Large intestine (tissue), 3 donors: ENCODE measurements at regions not wholly inside any gene's neighbourhood (a gene's known extent, or its start where the extent isn't known, plus 50 kb on each side); places are given as distances from the start of the nearest gene placed in this dataset.

Source experiments
- DNase-seq, 2 donors: peaks; one replicate each; pipeline versions ENCODE4 v3.0.0 to v3.0.0-alpha.2; 2013
- H3K27ac ChIP-seq: one replicate; pipeline ENCODE4 v1.5.1; 2013; ENCODE audit warnings: low read length
- H3K27me3 ChIP-seq: 2 replicates; pipeline ENCODE4 v1.6.1; 2013; ENCODE audit warnings: low read length; ENCODE audit not compliant: control insufficient read depth, insufficient read depth
- H3K36me3 ChIP-seq: 2 replicates; pipeline ENCODE4 v1.6.1; 2013; ENCODE audit warnings: low read length; ENCODE audit not compliant: control insufficient read depth, insufficient read depth
- H3K4me1 ChIP-seq: one replicate; pipeline ENCODE4 v1.6.1; 2013; ENCODE audit warnings: low read length; ENCODE audit not compliant: control insufficient read depth, insufficient read depth
- H3K4me3 ChIP-seq: one replicate; pipeline ENCODE4 v1.5.1; 2013; ENCODE audit warnings: low read length
- H3K9me3 ChIP-seq: one replicate; pipeline ENCODE4 v1.6.1; 2013; ENCODE audit warnings: mild to moderate bottlenecking, low read depth, low read length, moderate library complexity; ENCODE audit not compliant: control insufficient read depth
- WGBS: methylation state at CpG from one replicate; pipeline ENCODE4 v1.1.5; 2013; ENCODE audit warnings: low lambda C conversion rate; ENCODE audit not compliant: insufficient coverage; 5-methylcytosine and 5-hydroxymethylcytosine counted together

DNA sequence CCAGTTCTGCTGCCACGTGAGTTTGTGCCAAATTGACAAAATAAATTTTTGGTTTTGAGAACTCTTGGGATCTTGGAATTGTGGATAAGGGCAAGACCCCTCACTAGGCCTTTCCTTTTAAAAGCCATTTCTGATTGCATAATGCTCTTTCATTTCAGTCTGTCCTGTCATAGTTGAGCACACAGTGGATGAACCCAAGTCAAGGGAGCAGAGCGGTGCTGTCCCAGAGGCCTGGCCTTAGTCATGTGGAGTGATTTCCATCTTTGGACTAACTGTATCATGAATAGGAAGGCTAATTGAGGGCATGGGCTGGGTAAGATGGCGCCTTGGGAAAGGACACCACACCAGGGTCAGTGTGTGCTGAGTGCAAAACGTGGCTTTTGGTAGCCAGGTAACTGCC is 304.0 kb downstream of the UACA start:
- DNase-seq = no peak
- H3K9me3 ChIP-seq = no peaks in the 10 kb centered on the region
- peaks cover 12% of the 10 kb centered on the region for H3K27me3 ChIP-seq
- no peak overlapping the region for H3K27ac ChIP-seq
- H3K36me3 ChIP-seq = no peaks in the 10 kb centered on the region
- H3K4me3 ChIP-seq = no peak overlapping the region
- WGBS = no CpG with 5 or more reads among the region's 4 CpGs
- H3K4me1 ChIP-seq = no peaks in the 10 kb centered on the region

DNA sequence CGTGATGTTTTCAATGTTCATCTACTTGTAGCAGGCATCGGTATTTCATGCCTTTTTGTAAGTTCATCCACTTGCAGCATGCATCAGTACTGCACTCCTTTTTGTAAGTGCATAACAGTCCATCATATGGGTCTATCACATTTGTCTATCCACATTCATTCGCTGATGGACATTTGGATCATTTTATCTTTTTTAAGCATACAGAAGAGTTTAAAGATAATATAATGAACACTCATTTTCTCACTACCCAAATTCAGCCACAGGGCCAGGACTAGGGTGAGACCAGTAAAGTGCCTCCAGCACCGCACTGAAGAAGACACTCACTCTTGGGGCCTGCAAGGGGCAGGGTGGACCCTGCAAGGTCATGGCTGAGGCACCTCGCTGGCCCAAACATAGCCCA is 309.6 kb downstream of the UACA start:
- 100% methylated on average over 1 of the region's 5 CpGs for WGBS
- no peaks in the 10 kb centered on the region for H3K9me3 ChIP-seq
- H3K36me3 ChIP-seq = no peaks in the 10 kb centered on the region
- no peak overlapping the region for H3K4me3 ChIP-seq
- H3K27me3 ChIP-seq = peaks cover 8% of the 10 kb centered on the region
- H3K27ac ChIP-seq = no peak overlapping the region
- no peaks in the 10 kb centered on the region for H3K4me1 ChIP-seq
- DNase-seq = no peak

- Histone ChIP-seq H3K4me3 (no peak overlapping the region), H3K27ac (no peak overlapping the region), H3K27me3 (peaks cover 8% of the 10 kb centered on the region), H3K4me1 (peaks cover under 1% of the 10 kb centered on the region), H3K9me3 (no peaks in the 10 kb centered on the region), H3K36me3 (no peaks in the 10 kb centered on the region)
- no peak for DNase-seq
- WGBS = 60% methylated on average over 4 of the region's 6 CpGs
Observed at GRCh38 chr15:70453238-70453637, 310.1 kb downstream of the UACA start.

- H3K27me3 ChIP-seq = peaks cover 11% of the 10 kb centered on the region
- H3K4me1 ChIP-seq = peaks cover 3% of the 10 kb centered on the region
- peak in 1 of 2 donors; percentile 39 for DNase-seq
- H3K27ac ChIP-seq = no peak overlapping the region
- no peaks in the 10 kb centered on the region for H3K36me3 ChIP-seq
- no peaks in the 10 kb centered on the region for H3K9me3 ChIP-seq
- no CpG with 5 or more reads among the region's 26 CpGs for WGBS
- no peak overlapping the region for H3K4me3 ChIP-seq
Observed at GRCh38 chr15:70451821-70452653, 311.3 kb downstream of the UACA start.

DNA sequence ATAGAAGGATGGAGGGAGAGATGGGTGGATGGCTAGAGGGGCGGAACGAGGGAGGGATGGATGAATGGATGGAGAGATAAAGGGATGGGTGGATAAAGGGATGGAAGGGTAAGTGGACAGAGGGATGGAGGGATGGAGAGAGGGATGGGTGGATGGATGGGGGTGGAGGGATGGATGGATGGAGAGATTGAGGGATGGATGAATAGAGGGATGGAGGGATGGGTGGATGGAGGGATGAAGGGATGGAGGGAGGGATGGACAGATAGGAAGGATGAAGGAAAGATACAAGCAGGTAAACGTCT is 313.3 kb downstream of the UACA start:
- Histone ChIP-seq H3K4me3 (no peak overlapping the region), H3K9me3 (no peaks in the 10 kb centered on the region), H3K36me3 (no peaks in the 10 kb centered on the region), H3K27ac (no peak overlapping the region), H3K4me1 (peaks cover 3% of the 10 kb centered on the region), H3K27me3 (peaks cover 11% of the 10 kb centered on the region)
- no peak for DNase-seq
- 95% methylated on average over 2 of the region's 3 CpGs for WGBS

- 91% methylated on average over 1 of the region's 1 CpG for WGBS
- DNase-seq = no peak
Observed at GRCh38 chr15:70449311-70450141, 313.8 kb downstream of the UACA start.

GRCh38 chr15:70447928-70448698 is 315.2 kb downstream of the UACA start:
- H3K9me3 ChIP-seq = no peaks in the 10 kb centered on the region
- peaks cover 30% of the 10 kb centered on the region for H3K27me3 ChIP-seq
- H3K36me3 ChIP-seq = no peaks in the 10 kb centered on the region
- no peak overlapping the region for H3K4me3 ChIP-seq
- WGBS = no CpG with 5 or more reads among the region's 29 CpGs
- no peak overlapping the region for H3K27ac ChIP-seq
- H3K4me1 ChIP-seq = peaks cover 3% of the 10 kb centered on the region
- peak; percentile 38 to 75 for DNase-seq

More at GRCh38 chr15:70449311-70450141, 313.8 kb downstream of the UACA start:
- peaks cover 16% of the 10 kb centered on the region for H3K27me3 ChIP-seq
- H3K4me1 ChIP-seq = peaks cover 3% of the 10 kb centered on the region
- H3K36me3 ChIP-seq = no peaks in the 10 kb centered on the region
- no peaks in the 10 kb centered on the region for H3K9me3 ChIP-seq
- H3K27ac ChIP-seq = no peak overlapping the region
- no peak overlapping the region for H3K4me3 ChIP-seq

DNA sequence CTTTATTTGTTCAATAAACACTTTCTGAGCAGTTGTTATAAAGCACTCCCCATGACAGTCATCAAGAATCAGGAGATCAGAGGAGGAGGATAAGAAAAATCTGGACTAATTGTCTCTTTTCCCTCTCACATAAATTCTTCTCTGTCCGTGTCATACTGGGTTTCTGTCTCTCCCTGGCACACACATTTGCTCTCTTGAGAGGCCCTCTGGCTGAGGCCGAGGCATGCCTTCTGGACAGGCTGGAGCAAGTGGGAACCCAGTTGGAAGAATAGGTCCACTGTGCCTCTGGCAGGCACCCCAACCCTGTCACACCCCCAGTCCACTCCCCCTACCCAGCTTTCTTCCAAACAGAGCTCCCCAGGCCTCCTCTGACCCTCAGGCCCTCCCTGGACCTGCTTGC is 315.8 kb downstream of the UACA start:
- no CpG with 5 or more reads among the region's 2 CpGs for WGBS
- Histone ChIP-seq H3K4me1 (peaks cover 3% of the 10 kb centered on the region), H3K27ac (no peak overlapping the region), H3K4me3 (no peak overlapping the region), H3K36me3 (no peaks in the 10 kb centered on the region), H3K27me3 (peaks cover 36% of the 10 kb centered on the region), H3K9me3 (no peaks in the 10 kb centered on the region)
- DNase-seq = no peak

- Histone ChIP-seq H3K4me1 (peaks cover 3% of the 10 kb centered on the region), H3K4me3 (no peak overlapping the region), H3K27me3 (peaks cover 36% of the 10 kb centered on the region), H3K27ac (no peak overlapping the region), H3K9me3 (no peaks in the 10 kb centered on the region), H3K36me3 (no peaks in the 10 kb centered on the region)
- DNase-seq = no peak
- WGBS = no CpG with 5 or more reads among the region's 5 CpGs
Observed at GRCh38 chr15:70447081-70447480, 316.3 kb downstream of the UACA start.
